Retina (tissue), 1 donor: ENCODE measurements at regions not wholly inside any gene's neighbourhood (a gene's known extent, or its start where the extent isn't known, plus 50 kb on each side); places are given as distances from the start of the nearest gene placed in this dataset.
"Not testable (repeated sequence)": the region's sequence is repeated elsewhere in the genome, so short reads cannot be mapped to it uniquely, and the experiment has no call there.

ENCODE experiments used
- DNase-seq: peaks from one replicate; pipeline ENCODE4 v3.0.0-alpha.2; 2016

DNA sequence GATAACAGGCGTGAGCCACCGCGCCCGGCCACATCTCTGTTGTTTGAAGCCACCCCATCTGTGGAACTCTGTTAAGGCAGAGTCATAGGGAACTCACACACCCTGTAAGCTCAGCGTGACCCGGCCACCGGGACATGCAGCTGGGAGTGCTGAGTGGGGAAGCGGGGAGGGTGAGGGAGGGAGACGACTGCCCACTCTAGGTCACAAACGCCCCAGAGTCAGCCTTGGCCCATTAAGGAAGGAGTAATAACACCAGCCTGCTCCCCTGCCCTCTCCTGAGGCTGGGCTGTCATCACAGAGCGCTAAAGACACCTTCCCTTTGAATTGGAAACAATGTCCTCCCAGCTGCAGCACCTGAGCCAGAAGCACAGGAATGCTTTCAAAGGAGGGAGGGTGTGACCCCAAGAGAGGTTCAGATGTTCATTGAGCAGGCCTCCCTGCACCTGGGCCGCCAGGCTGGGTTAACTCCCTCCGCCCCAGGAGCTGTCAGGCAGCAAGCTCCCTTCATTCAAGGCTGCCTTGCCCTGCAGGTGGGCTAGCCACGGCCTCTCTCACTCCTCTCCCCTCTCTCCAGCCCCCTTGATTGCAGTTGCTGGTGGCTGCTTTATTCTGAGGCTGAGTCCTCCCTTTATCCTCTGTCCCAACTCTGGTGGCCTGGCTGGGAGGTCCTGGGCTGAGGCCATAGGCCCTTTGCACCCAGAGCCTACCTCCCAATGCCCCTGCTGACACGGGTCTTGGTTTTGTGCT, 77.2 kb upstream of the HPCAL1 start:
- DNase-seq, result peak; percentile 53

GRCh38 chr2:10226038-10226724, 76.5 kb upstream of the HPCAL1 start:
- DNase-seq, result no peak

- DNase-seq, result no peak
Measured at GRCh38 chr2:10228611-10229365, 73.9 kb upstream of the HPCAL1 start.

GRCh38 chr2:10229462-10230099, 73.1 kb upstream of the HPCAL1 start:
- DNase-seq, result no peak

DNA sequence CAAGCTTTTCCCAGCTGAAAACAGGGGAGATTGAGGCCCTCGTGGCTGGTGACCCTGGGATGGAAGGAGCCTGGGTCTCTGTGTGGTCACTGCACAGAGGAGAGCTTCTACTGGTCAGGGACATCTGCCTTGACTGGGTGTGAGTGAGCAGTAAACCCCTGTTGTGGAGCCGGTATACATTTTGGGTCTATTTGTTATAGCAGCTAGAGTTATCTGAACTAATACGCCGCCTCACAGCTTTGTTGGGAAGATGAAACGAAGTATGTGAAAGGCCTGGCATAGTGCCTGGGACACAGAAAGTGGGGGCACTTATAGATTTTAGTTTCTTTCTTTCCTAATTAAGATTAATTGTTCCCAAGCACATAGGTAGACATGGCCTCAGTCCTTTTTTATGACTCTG, 72.2 kb upstream of the HPCAL1 start:
- DNase-seq, result no peak

GRCh38 chr2:10230921-10231320, 71.8 kb upstream of the HPCAL1 start:
- not testable (repeated sequence) for DNase-seq

- DNase-seq, result no peak
Measured at GRCh38 chr2:10231551-10232085, 71.1 kb upstream of the HPCAL1 start.

GRCh38 chr2:10232096-10232815, 70.4 kb upstream of the HPCAL1 start:
- no peak for DNase-seq

DNA sequence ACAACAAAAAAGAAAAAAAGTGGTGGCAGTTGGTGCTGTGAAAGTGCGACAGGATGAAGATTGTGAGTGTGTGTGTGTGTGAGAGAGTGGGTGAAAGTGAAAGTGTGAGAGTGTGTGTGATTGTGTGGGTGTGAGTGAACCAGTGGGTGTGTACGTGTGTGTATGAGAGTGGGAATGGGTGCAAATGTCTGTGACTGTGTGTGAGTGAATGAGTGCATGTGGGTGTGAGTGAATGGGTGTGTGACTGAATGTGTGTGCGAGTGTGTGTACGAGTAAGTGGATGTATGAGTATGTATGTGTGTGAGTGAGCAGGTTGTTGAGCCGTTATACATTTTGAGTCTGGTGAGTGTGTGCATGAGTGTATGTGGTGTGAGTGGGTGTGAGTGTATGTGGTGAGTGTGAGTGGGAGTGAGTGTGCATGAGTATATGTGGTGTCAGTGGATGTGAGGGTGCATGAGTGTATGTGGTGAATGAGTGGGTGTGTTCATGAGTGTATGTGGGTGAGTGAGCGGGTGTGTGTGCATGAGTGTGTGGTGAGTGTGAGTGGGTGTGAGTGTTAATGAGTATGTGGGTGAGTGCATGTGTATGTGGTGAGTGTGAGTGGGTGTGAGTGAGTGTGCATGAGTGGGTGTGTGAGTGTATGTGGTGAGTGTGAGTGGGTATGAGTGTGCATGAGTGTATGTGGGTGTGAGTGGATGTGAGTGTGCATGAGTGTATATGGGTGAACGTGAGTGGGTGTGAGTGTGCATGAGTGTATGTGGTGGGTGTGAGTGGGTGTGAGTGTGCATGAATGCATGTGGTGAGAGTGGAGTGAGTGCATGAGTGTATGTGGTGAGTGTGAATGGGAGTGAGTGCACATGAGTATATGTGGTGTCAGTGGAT, 69.3 kb upstream of the HPCAL1 start:
- DNase-seq, result no peak

- no peak for DNase-seq
Measured at GRCh38 chr2:10234013-10234306, 68.7 kb upstream of the HPCAL1 start.

GRCh38 chr2:10234409-10235094, 68.2 kb upstream of the HPCAL1 start:
- no peak for DNase-seq

GRCh38 chr2:10235099-10235908, 67.4 kb upstream of the HPCAL1 start:
- no peak for DNase-seq

DNA sequence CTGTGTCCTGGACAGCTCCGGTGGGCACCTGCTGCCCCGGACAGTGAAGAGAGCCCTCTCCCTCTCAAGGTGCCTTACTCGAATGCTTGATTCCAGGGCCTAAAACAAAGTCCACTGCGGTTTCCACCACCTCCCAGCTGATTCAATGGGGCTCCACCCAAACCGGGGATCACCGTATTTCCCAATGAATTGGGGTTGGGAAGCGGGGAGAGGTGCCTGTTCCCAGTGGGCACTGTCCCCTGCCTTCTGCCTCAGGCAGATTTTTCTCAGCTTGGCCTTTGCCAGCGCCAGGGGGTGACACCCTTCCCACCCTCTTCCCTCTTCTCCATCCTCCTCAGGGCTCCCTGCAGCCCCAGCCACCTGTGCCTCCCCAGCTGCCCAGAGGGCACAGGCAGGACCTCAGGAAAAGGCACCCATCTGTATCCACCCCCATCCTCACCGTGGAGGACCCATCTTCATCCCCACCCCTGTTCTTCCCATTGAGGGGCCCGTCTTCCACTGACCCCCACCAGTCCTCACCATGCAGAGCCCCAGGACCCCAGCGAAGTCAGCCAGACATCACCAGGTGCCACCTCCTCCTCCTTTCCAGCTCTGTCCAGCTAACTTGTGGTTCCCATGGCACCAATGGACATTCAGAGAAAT, 66.7 kb upstream of the HPCAL1 start:
- DNase-seq, result no peak

- DNase-seq, result no peak
Measured at GRCh38 chr2:10236571-10237391, 65.9 kb upstream of the HPCAL1 start.

DNA sequence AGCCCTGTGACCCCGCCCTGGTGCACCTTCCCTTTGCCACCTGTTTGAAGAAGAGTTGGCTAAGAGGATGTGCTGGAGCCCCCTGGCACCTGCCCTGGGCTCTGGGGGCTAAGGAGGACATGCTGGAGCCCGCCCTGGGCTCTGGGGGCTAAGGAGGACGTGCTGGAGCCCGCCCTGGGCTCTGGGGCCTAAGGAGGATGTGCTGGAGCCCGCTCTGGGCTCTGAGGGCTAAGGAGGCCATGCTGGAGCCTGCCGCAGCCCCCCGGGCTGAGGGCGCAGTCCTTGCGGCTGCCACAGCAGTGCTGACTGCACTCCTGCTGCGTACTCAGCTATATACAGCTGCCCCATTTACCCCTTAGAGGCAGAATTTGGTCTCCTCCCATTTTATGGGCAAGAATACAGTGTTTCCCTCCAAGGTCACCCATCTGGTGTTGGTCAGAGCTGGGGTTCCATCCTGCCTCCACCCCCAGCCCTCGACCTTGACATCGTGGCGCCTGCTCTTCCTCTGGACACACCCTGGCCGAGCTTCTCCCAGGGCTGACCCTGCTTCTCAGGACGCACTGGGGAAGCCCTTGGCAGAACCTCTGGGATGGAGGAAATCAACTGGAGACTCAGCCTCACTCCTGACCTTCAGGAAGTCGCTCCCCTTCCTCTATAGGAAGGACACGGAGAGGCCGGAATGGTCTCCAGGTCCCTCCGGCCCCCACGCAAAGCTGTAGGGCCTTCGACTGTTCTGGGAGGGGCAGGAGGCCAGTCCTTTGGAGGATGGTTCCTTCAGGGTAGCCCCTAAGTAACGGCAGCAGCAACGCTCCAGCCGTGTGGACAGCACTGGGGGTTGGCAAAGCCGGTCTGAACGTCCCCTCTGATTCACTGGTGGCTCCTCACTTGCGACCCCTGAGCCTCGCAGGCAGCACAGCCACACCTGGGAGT, 65.0 kb upstream of the HPCAL1 start:
- no peak for DNase-seq

DNA sequence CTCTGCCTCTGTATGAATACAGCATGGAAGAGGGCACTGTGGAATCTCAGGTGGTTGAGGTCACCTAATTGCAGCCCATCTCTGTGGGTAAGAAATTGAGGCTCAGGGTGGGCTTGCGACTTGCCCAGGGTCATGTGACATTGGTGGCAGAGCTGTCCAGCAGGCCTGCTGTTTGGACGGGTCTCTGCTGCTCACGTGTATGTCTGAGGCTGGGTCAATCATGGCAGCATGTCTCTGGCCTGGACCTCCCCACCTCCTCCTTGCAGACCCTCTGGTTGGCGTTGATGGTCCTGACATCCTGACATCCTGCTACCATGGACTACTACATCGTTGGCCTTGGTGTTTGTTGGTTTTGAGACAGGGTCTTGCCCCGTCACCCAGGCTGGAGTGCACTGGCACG, 64.3 kb upstream of the HPCAL1 start:
- DNase-seq, result no peak

GRCh38 chr2:10238991-10239485, 63.7 kb upstream of the HPCAL1 start:
- no peak for DNase-seq
